NCI-H146 (cell line): ENCODE measurements at regions not wholly inside any gene's neighbourhood (a gene's known extent, or its start where the extent isn't known, plus 50 kb on each side); places are given as distances from the start of the nearest gene placed in this dataset.

ENCODE experiments used
- DNase-seq: peaks from one replicate; lab custom pipeline; 2025; lab: John Stamatoyannopoulos, UW

DNA sequence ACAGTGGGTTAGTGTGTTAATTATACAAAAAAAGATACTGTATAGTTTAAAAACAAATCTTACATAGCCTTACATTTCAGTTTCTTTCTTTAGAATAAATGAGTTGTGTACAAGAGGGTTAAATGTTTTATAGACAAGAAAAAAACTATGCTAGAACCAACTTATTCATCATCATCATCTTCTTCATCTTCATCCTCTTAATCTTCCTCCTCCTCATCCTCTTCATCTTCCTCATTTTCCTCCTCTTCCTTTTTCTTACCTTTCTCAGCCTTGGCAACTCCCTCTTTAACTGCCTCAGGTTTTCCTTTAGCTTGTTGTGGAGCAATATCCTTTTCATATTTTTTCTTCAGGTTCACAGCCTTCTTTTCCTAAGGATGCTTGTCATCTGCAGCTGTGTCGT, 53.7 kb downstream of the RPS12 start:
- DNase-seq = no peak

DNA sequence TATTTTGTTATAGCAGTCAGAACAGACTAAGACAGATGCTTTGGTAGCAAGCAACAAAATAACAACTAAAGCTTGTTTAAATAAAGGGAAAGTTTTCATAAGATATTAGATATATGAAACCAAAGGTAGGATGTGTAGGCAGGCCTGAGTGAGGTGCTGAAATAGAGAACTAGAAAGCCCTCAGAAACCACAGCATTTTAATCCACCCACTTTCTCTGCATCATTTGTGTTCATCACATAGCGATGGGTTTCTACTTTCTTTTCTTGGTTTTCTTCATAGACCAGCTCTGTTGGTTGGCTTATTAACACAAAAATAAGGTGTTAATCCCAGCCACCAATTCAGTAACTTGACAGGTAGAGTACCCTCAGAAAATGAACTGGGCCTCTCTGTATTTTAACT, 58.6 kb downstream of the RPS12 start:
- no peak for DNase-seq

- DNase-seq = no peak
These were observed 62.6 kb downstream of the RPS12 start for GRCh38 chr6:132877003-132877402.

DNA sequence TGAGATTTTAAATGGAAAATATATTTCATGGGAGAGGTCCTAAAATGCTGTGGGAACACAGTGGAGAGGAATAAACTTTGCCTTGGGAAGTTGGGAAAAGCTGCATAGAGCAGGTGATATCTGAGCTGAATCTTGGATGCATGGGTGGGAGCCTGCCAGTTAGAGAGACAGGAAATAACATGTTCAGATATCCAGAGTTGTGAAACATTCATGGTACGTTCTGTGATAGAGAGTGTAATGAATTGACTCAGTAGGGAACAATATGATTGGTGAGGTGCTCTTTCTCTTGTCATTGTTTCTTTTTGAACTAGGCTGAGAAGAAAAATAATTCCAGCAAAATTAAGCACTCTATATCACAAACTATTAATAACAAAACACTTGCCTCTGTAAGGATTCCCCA, 72.8 kb downstream of the RPS12 start:
- DNase-seq = no peak

DNA sequence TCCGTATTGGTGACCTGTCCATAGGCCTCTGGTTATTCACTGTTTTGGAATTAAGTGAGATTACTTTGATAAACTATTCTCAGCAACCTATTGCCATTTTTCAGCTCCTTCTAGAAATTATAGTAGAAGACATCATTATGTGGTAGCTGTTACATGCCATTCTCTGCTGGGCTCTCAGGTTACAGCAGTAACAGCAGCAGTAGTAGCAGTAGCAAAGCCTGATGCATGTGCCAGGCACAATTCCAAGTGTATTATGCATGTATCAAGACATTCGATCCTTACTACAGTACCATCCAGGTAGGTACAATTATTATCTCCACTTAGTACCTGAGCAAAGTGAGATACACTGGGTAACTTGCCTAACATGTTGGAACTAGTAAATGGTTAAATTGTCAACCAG, 74.3 kb downstream of the RPS12 start:
- no peak for DNase-seq

DNA sequence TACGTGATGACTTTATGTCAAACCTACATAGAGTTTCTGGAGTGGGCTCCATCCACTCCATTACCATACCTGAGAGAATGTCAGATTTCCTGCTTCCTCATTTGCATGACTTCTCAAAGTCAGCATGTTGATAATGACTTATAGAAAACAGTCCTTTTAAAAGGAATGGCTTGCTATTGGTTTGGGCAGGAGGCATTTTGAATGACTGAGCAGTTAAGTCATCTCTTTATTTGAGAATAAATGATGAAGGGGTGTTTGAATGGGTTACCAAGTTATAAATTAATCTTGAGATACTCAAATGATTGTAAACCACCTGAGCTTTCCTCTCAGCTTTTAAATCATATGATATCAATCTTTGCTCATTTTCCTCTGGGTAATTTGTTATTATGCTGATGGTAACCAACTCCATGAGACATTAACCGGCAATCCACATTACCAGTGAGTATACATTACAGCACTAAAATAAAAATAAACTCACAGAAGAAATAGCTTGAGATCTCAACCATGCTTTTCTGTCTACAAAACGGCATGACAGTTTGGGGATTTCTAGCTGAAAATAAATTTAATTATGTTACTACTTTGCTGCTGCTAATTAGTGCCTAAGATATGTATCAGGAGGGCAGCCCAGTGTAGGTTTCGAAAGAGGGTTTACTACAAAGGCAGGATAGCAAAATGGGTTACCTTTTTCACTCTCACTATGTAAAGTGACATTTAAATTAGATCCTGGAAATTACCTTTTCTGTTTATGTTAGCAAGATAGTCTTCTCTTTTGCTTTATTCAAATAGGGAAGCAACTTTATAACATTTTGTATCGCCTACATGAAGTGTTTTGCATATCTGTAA, 78.8 kb downstream of the RPS12 start:
- DNase-seq = no peak

DNA sequence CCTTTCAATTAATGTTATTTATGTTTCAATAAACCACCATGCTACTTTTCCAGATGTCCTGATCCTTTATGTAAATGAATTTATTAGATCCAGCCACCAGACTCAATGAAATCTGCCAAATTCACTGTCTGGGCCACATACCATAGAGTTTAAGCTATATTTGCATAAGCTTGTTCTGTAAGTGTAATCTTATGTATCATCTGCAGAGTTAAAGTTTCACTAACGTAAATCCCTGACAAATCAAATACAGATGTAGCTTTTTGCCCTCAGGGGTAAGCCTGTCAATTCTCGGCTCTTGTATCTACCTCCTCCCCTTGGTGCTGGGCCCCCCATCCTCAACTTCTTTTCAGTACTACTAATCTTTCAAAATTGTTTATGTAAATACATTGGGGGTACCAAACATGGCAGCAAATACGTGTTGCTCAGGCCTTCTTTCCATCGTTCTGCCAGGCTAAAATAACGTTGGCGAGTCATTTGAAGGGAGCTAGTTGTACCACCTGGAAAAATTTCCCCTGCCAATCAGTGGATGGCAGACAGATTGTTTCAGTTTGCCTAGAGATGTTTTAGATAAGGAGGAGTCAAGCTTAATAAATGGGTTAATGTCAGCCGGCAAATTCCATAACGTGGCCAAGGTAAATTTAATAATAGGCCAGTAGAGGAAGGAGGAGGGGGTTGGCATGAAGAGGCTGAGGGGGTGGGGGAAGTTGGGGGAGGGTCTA, 79.6 kb downstream of the RPS12 start:
- DNase-seq = no peak

GRCh38 chr6:132898376-132898775, 84.0 kb downstream of the RPS12 start:
- DNase-seq = no peak

DNA sequence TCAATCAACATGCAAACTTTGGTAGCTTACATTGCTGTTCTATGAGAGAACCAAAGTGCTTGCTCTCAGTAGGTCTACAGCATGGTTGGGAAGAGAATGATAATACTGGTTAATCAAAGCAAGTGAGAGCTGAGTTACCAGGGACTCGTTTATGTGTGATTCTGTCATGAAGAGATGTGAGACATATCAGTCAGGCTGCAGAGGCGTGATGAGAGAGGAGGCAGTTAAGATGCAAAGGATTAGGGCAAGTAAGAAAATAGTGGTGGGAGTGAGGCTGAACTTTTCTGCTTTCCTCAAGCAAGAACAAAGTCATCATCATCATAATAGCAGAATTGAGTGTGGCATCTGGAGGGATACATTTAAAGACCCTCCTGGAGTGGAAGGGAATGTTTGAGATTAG, 86.5 kb downstream of the RPS12 start:
- no peak for DNase-seq

DNA sequence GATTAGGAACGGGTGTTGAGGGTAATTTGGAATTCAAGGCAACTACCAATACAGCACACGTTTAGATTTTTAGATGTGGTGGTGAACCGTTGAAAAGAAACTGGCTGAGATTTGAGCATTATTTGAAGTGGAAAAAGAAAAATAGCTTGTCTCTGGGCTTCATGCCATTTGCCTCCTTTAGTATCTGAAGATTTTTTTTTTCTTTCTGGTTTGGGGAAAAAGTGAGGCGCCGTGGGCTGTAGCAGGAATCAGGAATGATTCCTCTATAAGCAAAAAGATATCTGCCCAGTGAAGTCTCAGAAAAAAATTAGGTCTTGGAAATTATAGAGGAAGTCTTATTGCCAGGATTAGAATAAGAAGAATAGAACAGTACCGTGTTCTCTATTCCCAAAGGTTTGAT, 88.5 kb downstream of the RPS12 start:
- DNase-seq = no peak

DNA sequence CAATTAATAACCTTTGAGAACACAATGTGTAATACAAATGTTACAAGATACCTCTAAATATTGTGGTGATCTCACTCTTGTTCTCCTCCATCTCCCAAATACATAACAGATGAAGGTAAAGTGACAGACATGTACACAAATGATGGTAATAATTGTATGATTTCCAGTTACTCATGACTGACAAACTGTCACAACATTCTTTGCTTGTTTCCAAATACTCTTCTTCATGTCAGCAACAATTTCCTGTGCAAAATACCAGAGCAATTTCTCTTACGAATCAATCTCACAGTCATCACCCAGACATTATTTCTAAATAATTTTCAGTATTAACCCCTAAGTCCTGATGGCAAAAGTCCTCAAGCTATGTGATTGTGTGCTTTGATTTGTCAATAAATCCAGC, 92.9 kb downstream of the RPS12 start:
- no peak for DNase-seq

- no peak for DNase-seq
These were observed 93.5 kb downstream of the RPS12 start for GRCh38 chr6:132907914-132908313.

- no peak for DNase-seq
These were observed 95.4 kb downstream of the RPS12 start for GRCh38 chr6:132909742-132910141.

DNA sequence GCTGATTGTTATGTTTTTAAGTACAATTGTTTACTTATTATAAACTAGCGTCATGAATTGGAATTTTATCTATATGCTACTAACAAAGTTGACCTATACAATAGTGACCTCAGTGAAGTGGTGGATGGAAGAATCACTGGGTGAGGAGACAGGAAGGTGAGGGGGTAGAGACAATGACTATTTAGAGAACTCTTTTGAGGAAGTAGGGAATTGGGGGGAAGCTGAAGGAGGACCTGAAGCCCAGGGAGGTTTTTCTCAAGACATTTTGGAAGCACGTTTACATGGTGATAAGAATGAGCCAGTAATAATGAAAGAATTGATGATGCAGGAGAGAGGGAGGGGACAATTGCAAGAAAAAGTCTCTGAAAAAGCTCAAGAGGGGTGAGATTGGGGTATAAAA, 96.4 kb downstream of the RPS12 start:
- DNase-seq = no peak

DNA sequence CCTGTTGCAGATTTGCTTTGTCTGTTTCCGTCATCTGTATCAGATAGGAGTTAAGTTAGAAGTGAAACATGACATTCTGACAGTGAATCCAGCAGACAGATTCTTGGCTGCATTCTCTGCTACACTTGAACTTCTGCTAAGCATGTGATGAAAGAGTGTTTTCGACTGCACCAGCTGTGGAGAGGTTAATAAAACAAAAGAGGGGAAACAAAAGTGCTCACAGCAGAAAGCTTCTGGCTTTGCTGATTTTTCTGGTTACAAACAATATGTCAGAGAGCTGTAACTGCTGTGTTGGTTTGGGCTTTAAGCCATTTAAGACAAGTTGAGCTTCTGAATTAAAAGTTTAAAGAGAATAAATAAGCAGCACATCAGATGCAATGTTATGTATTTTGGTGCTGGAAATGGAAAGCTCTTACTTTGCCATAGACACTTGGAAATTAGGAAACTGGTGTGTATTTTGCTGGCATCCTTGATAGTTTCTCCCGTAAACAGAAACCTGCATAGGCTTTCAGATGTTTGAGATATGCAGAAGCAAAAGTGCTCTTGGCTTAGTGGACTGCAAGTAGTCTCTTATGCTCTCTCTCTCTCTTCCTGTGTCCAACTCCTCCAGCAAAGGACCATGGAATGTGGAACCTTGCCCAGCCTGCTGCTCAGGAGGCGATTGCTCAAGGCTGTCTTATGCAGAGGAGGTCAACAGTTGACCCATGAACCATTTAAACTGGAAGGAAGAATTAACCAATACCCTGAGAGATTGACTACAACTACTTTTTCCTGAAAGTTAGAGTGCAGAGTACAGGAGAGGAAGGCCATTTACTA, 104.9 kb downstream of the RPS12 start:
- no peak for DNase-seq

DNA sequence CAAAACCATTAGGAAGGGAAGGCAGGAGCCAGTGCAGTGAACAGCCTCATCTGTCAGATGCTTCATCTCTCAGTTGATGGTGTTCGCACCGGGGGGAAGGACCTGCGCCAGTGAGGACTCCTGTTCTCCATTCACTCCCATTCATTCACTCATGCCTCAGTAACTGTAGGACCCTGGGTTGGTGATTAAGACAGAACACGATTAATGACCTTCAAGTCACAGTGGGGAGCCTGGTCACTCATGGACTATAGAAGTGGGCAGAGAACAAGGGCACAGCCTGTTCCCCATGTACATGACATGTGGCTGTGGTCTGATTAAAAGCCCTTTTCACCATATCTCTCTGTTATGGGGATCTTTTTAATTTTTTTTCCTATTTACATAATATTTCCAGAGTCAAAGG, 113.3 kb downstream of the RPS12 start:
- peak; percentile 8 for DNase-seq

DNA sequence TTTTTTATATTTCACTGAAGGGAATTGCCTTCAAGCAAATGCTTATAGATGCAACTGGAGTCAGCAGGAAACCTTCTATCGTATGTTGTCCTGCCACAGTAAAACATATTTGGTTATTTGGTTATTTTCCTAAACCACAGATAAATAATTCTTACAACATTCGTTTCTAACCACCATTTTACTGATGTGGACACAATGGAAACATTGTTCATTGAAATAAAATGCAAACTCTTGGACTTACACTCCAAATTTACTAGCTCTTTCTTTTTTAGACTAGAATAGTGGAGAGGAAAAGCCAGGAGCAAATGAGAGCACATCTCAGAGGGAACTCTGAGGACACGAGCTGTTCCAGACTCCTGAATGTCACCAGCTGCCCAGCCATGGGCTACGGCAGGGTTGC, 114.8 kb downstream of the RPS12 start:
- no peak for DNase-seq

DNA sequence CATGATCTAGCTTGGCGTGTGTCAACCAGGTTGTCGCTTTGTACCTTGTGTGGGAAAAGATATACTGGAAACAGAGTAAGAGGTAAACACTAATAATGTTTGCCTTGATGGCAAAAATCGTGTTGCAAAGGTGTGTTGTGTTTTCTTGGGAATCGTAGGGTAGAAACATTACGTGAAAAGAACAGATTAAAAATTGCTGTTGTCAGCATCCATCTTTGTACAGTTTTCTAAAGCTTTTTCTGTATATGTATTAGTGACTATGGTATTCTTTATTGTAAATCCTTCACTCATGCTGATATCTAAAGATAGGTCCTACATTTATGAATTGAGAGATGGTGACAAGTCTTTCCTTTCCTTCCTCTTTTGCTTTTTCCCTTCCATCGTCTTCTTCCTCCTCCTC, 116.9 kb downstream of the RPS12 start:
- DNase-seq = no peak

GRCh38 chr6:132931936-132932514, 117.7 kb downstream of the RPS12 start:
- peak; percentile 18 for DNase-seq

DNA sequence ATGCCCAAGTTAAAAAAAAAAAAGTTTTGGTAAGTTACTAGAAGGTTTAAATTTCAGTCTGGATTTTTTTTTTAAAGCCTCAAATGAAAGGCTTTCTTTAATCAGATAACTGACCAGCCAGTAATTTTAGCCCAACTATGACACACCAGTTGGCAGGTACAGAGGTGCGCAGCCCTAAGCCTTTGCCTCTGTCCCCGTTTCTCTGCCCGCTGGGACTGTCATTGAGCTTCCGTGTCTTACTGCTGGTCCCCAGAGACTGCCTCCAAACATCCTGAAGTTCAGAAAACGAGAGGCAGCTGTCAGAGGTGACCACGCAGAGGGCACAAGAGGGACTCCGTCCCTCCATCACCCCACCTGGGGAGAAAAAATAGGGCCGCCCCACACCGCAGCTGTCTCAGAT, 118.2 kb downstream of the RPS12 start:
- DNase-seq = peak; percentile 55

DNA sequence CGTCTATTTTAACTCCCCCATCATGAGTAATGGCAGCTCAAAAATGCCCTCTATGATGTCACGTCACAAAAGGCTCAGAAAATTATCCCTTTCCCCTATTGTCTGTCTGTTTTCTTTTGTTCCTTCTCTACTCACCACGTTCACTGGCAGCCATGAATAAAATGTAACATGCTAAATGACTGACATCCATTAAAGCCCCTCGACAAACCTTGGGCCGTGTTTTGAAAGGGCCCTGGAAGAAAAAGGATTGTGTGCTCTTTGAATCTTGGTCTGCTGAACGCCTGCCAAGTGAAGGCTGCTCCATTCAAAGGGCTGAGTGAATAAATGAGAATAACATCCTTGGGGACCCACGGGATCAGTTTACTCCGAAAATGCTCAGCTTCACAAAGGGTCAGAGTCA, 118.7 kb downstream of the RPS12 start:
- peak; percentile 55 for DNase-seq

DNA sequence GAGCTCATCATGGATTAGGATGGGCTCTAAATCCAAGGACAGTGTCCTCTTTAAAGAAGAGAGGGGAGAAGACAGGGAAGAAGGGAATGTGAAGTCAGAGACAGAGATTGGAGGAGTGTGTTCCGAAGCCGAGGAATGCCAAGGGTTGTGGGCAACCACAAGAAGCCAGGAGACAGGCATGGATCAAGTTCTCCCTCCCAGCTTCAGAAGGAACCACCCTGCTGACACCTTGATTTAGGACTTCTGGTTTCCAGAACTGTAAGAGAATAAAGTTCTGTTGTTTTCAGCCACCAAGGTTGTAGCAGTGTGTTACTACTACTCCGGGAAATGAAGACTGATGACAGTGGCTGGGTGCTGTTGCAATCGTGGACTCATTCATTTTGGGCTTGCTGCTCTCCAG, 120.1 kb downstream of the RPS12 start:
- no peak for DNase-seq
